ENCODE measurements at regions not wholly inside any gene's neighbourhood (a gene's known extent, or its start where the extent isn't known, plus 50 kb on each side); places are given as distances from the start of the nearest gene placed in this dataset.

- TF ChIP-seq, protein P1, sequence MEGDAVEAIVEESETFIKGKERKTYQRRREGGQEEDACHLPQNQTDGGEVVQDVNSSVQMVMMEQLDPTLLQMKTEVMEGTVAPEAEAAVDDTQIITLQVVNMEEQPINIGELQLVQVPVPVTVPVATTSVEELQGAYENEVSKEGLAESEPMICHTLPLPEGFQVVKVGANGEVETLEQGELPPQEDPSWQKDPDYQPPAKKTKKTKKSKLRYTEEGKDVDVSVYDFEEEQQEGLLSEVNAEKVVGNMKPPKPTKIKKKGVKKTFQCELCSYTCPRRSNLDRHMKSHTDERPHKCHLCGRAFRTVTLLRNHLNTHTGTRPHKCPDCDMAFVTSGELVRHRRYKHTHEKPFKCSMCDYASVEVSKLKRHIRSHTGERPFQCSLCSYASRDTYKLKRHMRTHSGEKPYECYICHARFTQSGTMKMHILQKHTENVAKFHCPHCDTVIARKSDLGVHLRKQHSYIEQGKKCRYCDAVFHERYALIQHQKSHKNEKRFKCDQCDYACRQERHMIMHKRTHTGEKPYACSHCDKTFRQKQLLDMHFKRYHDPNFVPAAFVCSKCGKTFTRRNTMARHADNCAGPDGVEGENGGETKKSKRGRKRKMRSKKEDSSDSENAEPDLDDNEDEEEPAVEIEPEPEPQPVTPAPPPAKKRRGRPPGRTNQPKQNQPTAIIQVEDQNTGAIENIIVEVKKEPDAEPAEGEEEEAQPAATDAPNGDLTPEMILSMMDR (IDR thresholded peaks at IDR 0.05; ENCODE audit: poor library complexity, severe bottlenecking) = no peak
- TF ChIP-seq TAF1 (IDR thresholded peaks at IDR 0.05; ENCODE audit: low read depth) (no peak), SMC3 (conservative IDR thresholded peaks at IDR 0.05; ENCODE audit: poor library complexity) (no peak), EZH2 (IDR thresholded peaks at IDR 0.05; ENCODE audit: borderline replicate concordance, insufficient read depth, low read length, poor library complexity, severe bottlenecking) (no peak), EP300 (conservative IDR thresholded peaks at IDR 0.05; ENCODE audit: poor library complexity, severe bottlenecking) (no peak)
Observed at GRCh38 chr21:40938078-40938477, 91.1 kb upstream of the DSCAM start.
